ENCODE measurements at regions not wholly inside any gene's neighbourhood (a gene's known extent, or its start where the extent isn't known, plus 50 kb on each side); places are given as distances from the start of the nearest gene placed in this dataset.

- ATAC-seq (ENCODE audit: poor library complexity), result no peak
- intact Hi-C loops (cut with DNase I), result no loop called here
- DNase-seq, result no peak
These were observed 114.4 kb downstream of the CTTN start for GRCh38 chr11:70512716-70513115.

GRCh38 chr11:70517203-70517602, 118.9 kb downstream of the CTTN start:
- no peak for ATAC-seq (ENCODE audit: poor library complexity)
- intact Hi-C loops (cut with DNase I), result no loop called here
- DNase-seq, result peak; percentile 11

GRCh38 chr11:70517988-70518907, 119.9 kb downstream of the CTTN start:
- no peak for ATAC-seq (ENCODE audit: poor library complexity)
- intact Hi-C loops (cut with DNase I), result no loop called here
- DNase-seq, result peak; percentile 30

- intact Hi-C loops (cut with DNase I), result no loop called here
- no peak for ATAC-seq (ENCODE audit: poor library complexity)
- no peak for DNase-seq
These were observed 120.8 kb downstream of the CTTN start for GRCh38 chr11:70519117-70519516.

- no peak for ATAC-seq (ENCODE audit: poor library complexity)
- intact Hi-C loops (cut with DNase I), result no loop called here
- DNase-seq, result peak; percentile 8
These were observed 123.4 kb downstream of the CTTN start for GRCh38 chr11:70521475-70522308.

GRCh38 chr11:70522309-70522592, 123.9 kb downstream of the CTTN start:
- DNase-seq, result no peak
- intact Hi-C loops (cut with DNase I), result no loop called here
- no peak for ATAC-seq (ENCODE audit: poor library complexity)

- ATAC-seq (ENCODE audit: poor library complexity) (no peak), DNase-seq (peak; percentile 22)
- intact Hi-C loops (cut with DNase I), result no loop called here
These were observed 124.4 kb downstream of the CTTN start for GRCh38 chr11:70522593-70523311.

- intact Hi-C loops (cut with DNase I), result no loop called here
- DNase-seq (peak; percentile 13), ATAC-seq (ENCODE audit: poor library complexity) (no peak)
These were observed 125.2 kb downstream of the CTTN start for GRCh38 chr11:70523384-70524095.

- DNase-seq (peak; percentile 24), ATAC-seq (ENCODE audit: poor library complexity) (no peak)
- intact Hi-C loops (cut with DNase I), result no loop called here
These were observed 126.0 kb downstream of the CTTN start for GRCh38 chr11:70524096-70524922.

GRCh38 chr11:70525006-70525405, 126.7 kb downstream of the CTTN start:
- peak; percentile 36 for DNase-seq
- no peak for ATAC-seq (ENCODE audit: poor library complexity)
- intact Hi-C loops (cut with DNase I), result no loop called here

- intact Hi-C loops (cut with DNase I), result no loop called here
- DNase-seq (peak; percentile 4), ATAC-seq (ENCODE audit: poor library complexity) (no peak)
These were observed 127.1 kb downstream of the CTTN start for GRCh38 chr11:70525466-70525865.

- intact Hi-C loops (cut with DNase I), result no loop called here
- DNase-seq (peak; percentile 17), ATAC-seq (ENCODE audit: poor library complexity) (no peak)
These were observed 128.1 kb downstream of the CTTN start for GRCh38 chr11:70526116-70527045.

GRCh38 chr11:70527046-70527395, 128.7 kb downstream of the CTTN start:
- ATAC-seq (ENCODE audit: poor library complexity) (no peak), DNase-seq (peak; percentile 31)
- intact Hi-C loops (cut with DNase I), result no loop called here

- DNase-seq (peak; percentile 23), ATAC-seq (ENCODE audit: poor library complexity) (no peak)
- intact Hi-C loops (cut with DNase I), result no loop called here
These were observed 129.2 kb downstream of the CTTN start for GRCh38 chr11:70527429-70528045.

GRCh38 chr11:70528046-70528793, 129.9 kb downstream of the CTTN start:
- intact Hi-C loops (cut with DNase I), result no loop called here
- ATAC-seq (ENCODE audit: poor library complexity) (no peak), DNase-seq (peak; percentile 18)
